ENCODE measurements at regions not wholly inside any gene's neighbourhood (a gene's known extent, or its start where the extent isn't known, plus 50 kb on each side); places are given as distances from the start of the nearest gene placed in this dataset.
"Not testable (repeated sequence)": the region's sequence is repeated elsewhere in the genome, so short reads cannot be mapped to it uniquely, and the experiment has no call there.

- not testable (repeated sequence) for DNase-seq
These were observed 127.9 kb downstream of the ARRDC4 start for GRCh38 chr15:98088307-98088945.

GRCh38 chr15:98089352-98089751 is 128.8 kb downstream of the ARRDC4 start:
- DNase-seq, result not testable (repeated sequence)

- DNase-seq, result not testable (repeated sequence)
These were observed 137.5 kb downstream of the ARRDC4 start for GRCh38 chr15:98097986-98098385.

GRCh38 chr15:98100606-98101005 is 140.1 kb downstream of the ARRDC4 start:
- DNase-seq, result not testable (repeated sequence)

GRCh38 chr15:98103570-98103969 is 143.1 kb downstream of the ARRDC4 start:
- no peak for DNase-seq

- DNase-seq, result not testable (repeated sequence)
These were observed 144.1 kb downstream of the ARRDC4 start for GRCh38 chr15:98104386-98105151.

- DNase-seq, result not testable (repeated sequence)
These were observed 146.2 kb downstream of the ARRDC4 start for GRCh38 chr15:98106615-98107194.

- no peak for DNase-seq
These were observed 151.3 kb downstream of the ARRDC4 start for GRCh38 chr15:98111806-98112205.

GRCh38 chr15:98113327-98113726 is 152.8 kb downstream of the ARRDC4 start:
- no peak for DNase-seq

- no peak for DNase-seq
These were observed 160.1 kb downstream of the ARRDC4 start for GRCh38 chr15:98120561-98120960.

GRCh38 chr15:98121536-98121935 is 161.0 kb downstream of the ARRDC4 start:
- DNase-seq, result no peak

GRCh38 chr15:98121957-98122356 is 161.5 kb downstream of the ARRDC4 start:
- DNase-seq, result no peak

- DNase-seq, result no peak
These were observed 162.8 kb downstream of the ARRDC4 start for GRCh38 chr15:98123297-98123696.

- no peak for DNase-seq
These were observed 163.3 kb downstream of the ARRDC4 start for GRCh38 chr15:98123834-98124233.

- no peak for DNase-seq
These were observed 164.1 kb downstream of the ARRDC4 start for GRCh38 chr15:98124581-98124980.

- DNase-seq, result no peak
These were observed 166.0 kb downstream of the ARRDC4 start for GRCh38 chr15:98126326-98127085.

- no peak for DNase-seq
These were observed 167.1 kb downstream of the ARRDC4 start for GRCh38 chr15:98127586-98127985.

GRCh38 chr15:98131924-98132323 is 171.4 kb downstream of the ARRDC4 start:
- DNase-seq, result no peak

- DNase-seq, result no peak
These were observed 174.4 kb downstream of the ARRDC4 start for GRCh38 chr15:98134905-98135304.

GRCh38 chr15:98138910-98139309 is 178.4 kb downstream of the ARRDC4 start:
- no peak for DNase-seq

- no peak for DNase-seq
These were observed 178.8 kb downstream of the ARRDC4 start for GRCh38 chr15:98139337-98139736.

- no peak for DNase-seq
These were observed 182.1 kb downstream of the ARRDC4 start for GRCh38 chr15:98142572-98142971.

- DNase-seq, result no peak
These were observed 182.6 kb downstream of the ARRDC4 start for GRCh38 chr15:98143116-98143515.

Measured in NCI-H1105 (cell line).